ENCODE measurements at regions not wholly inside any gene's neighbourhood (a gene's known extent, or its start where the extent isn't known, plus 50 kb on each side); places are given as distances from the start of the nearest gene placed in this dataset.

DNA sequence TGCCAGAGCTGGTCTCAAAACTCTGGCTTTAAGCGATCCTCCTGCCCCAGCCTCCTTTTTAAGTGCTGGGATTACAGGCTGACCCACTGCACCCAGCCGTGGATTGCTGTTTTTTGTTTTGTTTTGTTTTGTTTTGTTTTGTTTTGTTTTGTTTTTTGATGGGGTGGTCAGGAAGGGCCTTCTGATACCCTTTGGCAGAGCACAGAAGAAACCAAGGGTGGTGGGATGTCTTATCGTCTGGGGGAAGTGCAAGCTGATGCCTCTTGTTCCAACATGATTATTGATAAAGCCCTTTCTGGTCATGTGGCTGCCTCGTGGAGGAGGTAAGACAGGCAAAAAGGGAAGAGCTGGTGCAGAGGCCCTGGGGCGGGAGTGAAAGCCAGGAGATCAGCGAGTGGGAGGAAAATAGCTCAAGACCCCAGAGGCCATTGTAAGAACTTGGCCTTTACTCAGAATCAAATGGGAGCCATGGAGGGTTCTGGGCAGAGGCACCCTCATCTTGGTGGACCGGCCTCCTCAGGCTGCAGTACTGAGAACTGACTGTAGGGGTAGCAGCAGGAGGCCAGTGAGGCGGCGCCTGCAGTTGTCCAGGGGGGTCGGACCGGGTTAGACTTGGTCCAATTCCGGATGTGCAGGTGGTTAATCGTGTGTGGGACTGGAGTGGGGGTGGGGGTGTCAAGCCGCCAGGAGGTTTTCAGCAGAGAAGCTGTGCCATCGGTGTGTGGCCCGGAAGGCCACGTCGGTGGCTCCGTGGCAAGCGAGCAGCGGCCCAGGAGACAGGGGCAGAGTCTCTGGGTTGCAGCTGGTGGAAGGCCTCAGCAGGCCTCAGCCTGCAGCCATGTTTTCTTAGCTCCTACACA, 84.4 kb upstream of the GSE1 start (continued):
- TF ChIP-seq RBM39 (IDR thresholded peaks at IDR 0.05; ENCODE audit: low read depth, low read length, poor library complexity, severe bottlenecking) (no peak), ZNF296 (CRISPR knock-in tag; conservative IDR thresholded peaks at IDR 0.05) (no peak), NRL (CRISPR knock-in tag; IDR thresholded peaks at IDR 0.05; ENCODE audit: borderline replicate concordance) (no peak), POLR2G (IDR thresholded peaks at IDR 0.05; ENCODE audit: low read depth, low read length) (no peak), MXD3 (CRISPR knock-in tag; IDR thresholded peaks at IDR 0.05) (no peak), ETV6 (CRISPR knock-in tag; conservative IDR thresholded peaks at IDR 0.05) (no peak), ZMYM3 (CRISPR knock-in tag; IDR thresholded peaks at IDR 0.05) (peak; percentile 97), ZNF503 (CRISPR knock-in tag; IDR thresholded peaks at IDR 0.05) (0 out of 2 replicates have a peak, but pooled peaks have one; percentile 21), RFX5 (IDR thresholded peaks at IDR 0.05; ENCODE audit: low read depth, low read length) (no peak), SOX6 (IDR thresholded peaks at IDR 0.05) (no peak), SOX6 (CRISPR knock-in tag; IDR thresholded peaks at IDR 0.05) (0 out of 2 replicates have a peak, but pooled peaks have one; percentile 8), KDM1A (CRISPR knock-in tag; IDR thresholded peaks at IDR 0.05) (peak; percentile 86), HIVEP1 (CRISPR knock-in tag; IDR thresholded peaks at IDR 0.05) (no peak), NFATC3 (CRISPR knock-in tag; IDR thresholded peaks at IDR 0.05) (no peak), FOXJ3 (CRISPR knock-in tag; IDR thresholded peaks at IDR 0.05; ENCODE audit: borderline replicate concordance) (no peak), GLI4 (CRISPR knock-in tag; IDR thresholded peaks at IDR 0.05; ENCODE audit: borderline replicate concordance) (no peak)
- TF ChIP-seq, protein P1, sequence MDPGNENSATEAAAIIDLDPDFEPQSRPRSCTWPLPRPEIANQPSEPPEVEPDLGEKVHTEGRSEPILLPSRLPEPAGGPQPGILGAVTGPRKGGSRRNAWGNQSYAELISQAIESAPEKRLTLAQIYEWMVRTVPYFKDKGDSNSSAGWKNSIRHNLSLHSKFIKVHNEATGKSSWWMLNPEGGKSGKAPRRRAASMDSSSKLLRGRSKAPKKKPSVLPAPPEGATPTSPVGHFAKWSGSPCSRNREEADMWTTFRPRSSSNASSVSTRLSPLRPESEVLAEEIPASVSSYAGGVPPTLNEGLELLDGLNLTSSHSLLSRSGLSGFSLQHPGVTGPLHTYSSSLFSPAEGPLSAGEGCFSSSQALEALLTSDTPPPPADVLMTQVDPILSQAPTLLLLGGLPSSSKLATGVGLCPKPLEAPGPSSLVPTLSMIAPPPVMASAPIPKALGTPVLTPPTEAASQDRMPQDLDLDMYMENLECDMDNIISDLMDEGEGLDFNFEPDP (CRISPR knock-in tag; conservative IDR thresholded peaks at IDR 0.05), result no peak
- TF ChIP-seq, protein P2, sequence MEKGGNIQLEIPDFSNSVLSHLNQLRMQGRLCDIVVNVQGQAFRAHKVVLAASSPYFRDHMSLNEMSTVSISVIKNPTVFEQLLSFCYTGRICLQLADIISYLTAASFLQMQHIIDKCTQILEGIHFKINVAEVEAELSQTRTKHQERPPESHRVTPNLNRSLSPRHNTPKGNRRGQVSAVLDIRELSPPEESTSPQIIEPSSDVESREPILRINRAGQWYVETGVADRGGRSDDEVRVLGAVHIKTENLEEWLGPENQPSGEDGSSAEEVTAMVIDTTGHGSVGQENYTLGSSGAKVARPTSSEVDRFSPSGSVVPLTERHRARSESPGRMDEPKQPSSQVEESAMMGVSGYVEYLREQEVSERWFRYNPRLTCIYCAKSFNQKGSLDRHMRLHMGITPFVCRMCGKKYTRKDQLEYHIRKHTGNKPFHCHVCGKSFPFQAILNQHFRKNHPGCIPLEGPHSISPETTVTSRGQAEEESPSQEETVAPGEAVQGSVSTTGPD (CRISPR knock-in tag; IDR thresholded peaks at IDR 0.05), result no peak
- TF ChIP-seq, protein P3, sequence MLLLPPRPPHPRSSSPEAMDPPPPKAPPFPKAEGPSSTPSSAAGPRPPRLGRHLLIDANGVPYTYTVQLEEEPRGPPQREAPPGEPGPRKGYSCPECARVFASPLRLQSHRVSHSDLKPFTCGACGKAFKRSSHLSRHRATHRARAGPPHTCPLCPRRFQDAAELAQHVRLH (CRISPR knock-in tag; IDR thresholded peaks at IDR 0.05; ENCODE audit: borderline replicate concordance, low read depth), result peak; percentile 42; the same call in 1 of the 2 replicates
- TF ChIP-seq, protein P4, sequence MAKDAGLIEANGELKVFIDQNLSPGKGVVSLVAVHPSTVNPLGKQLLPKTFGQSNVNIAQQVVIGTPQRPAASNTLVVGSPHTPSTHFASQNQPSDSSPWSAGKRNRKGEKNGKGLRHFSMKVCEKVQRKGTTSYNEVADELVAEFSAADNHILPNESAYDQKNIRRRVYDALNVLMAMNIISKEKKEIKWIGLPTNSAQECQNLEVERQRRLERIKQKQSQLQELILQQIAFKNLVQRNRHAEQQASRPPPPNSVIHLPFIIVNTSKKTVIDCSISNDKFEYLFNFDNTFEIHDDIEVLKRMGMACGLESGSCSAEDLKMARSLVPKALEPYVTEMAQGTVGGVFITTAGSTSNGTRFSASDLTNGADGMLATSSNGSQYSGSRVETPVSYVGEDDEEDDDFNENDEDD (CRISPR knock-in tag; IDR thresholded peaks at IDR 0.05; ENCODE audit: borderline replicate concordance), result no peak
- TF ChIP-seq, protein P5, sequence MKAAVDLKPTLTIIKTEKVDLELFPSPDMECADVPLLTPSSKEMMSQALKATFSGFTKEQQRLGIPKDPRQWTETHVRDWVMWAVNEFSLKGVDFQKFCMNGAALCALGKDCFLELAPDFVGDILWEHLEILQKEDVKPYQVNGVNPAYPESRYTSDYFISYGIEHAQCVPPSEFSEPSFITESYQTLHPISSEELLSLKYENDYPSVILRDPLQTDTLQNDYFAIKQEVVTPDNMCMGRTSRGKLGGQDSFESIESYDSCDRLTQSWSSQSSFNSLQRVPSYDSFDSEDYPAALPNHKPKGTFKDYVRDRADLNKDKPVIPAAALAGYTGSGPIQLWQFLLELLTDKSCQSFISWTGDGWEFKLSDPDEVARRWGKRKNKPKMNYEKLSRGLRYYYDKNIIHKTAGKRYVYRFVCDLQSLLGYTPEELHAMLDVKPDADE (CRISPR knock-in tag; IDR thresholded peaks at IDR 0.05), result no peak
